ENCODE measurements at regions not wholly inside any gene's neighbourhood (a gene's known extent, or its start where the extent isn't known, plus 50 kb on each side); places are given as distances from the start of the nearest gene placed in this dataset.

GRCh38 chr9:96029722-96030530 is 154.4 kb downstream of the ERCC6L2 start:
- no peak for TF ChIP-seq CTCF (IDR thresholded peaks at IDR 0.05; ENCODE audit: low read length)
- TF ChIP-seq EZH2 (IDR thresholded peaks at IDR 0.05; ENCODE audit: borderline replicate concordance, low read length) = no peak
